Endodermal cell (in vitro differentiated cells): ENCODE measurements at regions not wholly inside any gene's neighbourhood (a gene's known extent, or its start where the extent isn't known, plus 50 kb on each side); places are given as distances from the start of the nearest gene placed in this dataset.
"Not testable (repeated sequence)": the region's sequence is repeated elsewhere in the genome, so short reads cannot be mapped to it uniquely, and the experiment has no call there.

Source experiments
- DNase-seq: peaks from one replicate; pipeline ENCODE4 v3.0.0-alpha.2; 2017
- H3K27ac ChIP-seq: 2 replicates; pipeline ENCODE4 v1.5.1; 2013; ENCODE audit warnings: mild to moderate bottlenecking, low read depth, low read length, moderate library complexity
- H3K27me3 ChIP-seq: 2 replicates; pipeline ENCODE4 v1.6.1; 2013; ENCODE audit warnings: mild to moderate bottlenecking, low read length, moderate library complexity; ENCODE audit not compliant: insufficient read depth, control insufficient read depth, poor library complexity, severe bottlenecking
- H3K36me3 ChIP-seq: 2 replicates; pipeline ENCODE4 v1.7.0; 2013; ENCODE audit warnings: mild to moderate bottlenecking, low read length, moderate library complexity; ENCODE audit not compliant: control insufficient read depth, insufficient read depth
- H3K4me1 ChIP-seq: one replicate; pipeline ENCODE4 v1.7.0; 2013; ENCODE audit warnings: low read length; ENCODE audit not compliant: control insufficient read depth, insufficient read depth
- H3K4me3 ChIP-seq: 2 replicates; pipeline ENCODE4 v1.5.1; 2013; ENCODE audit warnings: mild to moderate bottlenecking, low read length, moderate library complexity
- H3K9ac ChIP-seq: 2 replicates; pipeline ENCODE4 v1.6.1; 2013; ENCODE audit warnings: mild to moderate bottlenecking, low read length, moderate library complexity; ENCODE audit not compliant: poor library complexity, severe bottlenecking; ENCODE audit errors: extremely low read depth
- H3K9me3 ChIP-seq: 2 replicates; pipeline ENCODE4 v1.6.1; 2013; ENCODE audit warnings: mild to moderate bottlenecking, low read length, moderate library complexity; ENCODE audit not compliant: control insufficient read depth
- H3K27ac Mint-ChIP-seq: 2 replicates; pipeline ENCODE4 v1.8.0; 2020; ENCODE audit warnings: mixed read lengths
- H3K27me3 Mint-ChIP-seq: 2 replicates; pipeline ENCODE4 v1.8.0; 2021; ENCODE audit warnings: mild to moderate bottlenecking, mixed read lengths; ENCODE audit not compliant: insufficient read depth
- H3K36me3 Mint-ChIP-seq: 2 replicates; pipeline ENCODE4 v1.8.0; 2020; ENCODE audit warnings: low read depth, mixed read lengths
- H3K4me1 Mint-ChIP-seq: 2 replicates; pipeline ENCODE4 v1.8.0; 2020; ENCODE audit warnings: mixed read lengths
- H3K4me3 Mint-ChIP-seq: 2 replicates; pipeline ENCODE4 v1.8.0; 2020; ENCODE audit warnings: mild to moderate bottlenecking, moderate library complexity, mixed read lengths
- H3K9me3 Mint-ChIP-seq: 2 replicates; pipeline ENCODE4 v1.8.0; 2020; ENCODE audit warnings: mild to moderate bottlenecking, mixed read lengths
- CTCF ChIP-seq: fragments of 200-600 bp; sonication (generic); conservative IDR thresholded peaks from 2 replicates; pipeline ENCODE4 v1.5.0; 2021; ENCODE audit warnings: antibody characterized with exemption, mild to moderate bottlenecking
- WGBS, 2 experiments: methylation state at CpG; one replicate each; pipeline versions ENCODE4 v1.1.5 to v1.1.7; 2013; ENCODE audit warnings: missing lambda C conversion rate in 2 of 2, mixed read lengths in 1 of 2; ENCODE audit not compliant: insufficient coverage in 1 of 2, insufficient read length in 1 of 2; 5-methylcytosine and 5-hydroxymethylcytosine counted together

GRCh38 chr5:27093279-27093678, 54.9 kb upstream of the CDH9 start:
- no peaks in the 10 kb centered on the region for H3K27me3 Mint-ChIP-seq

GRCh38 chr5:27091858-27092257, 53.5 kb upstream of the CDH9 start:
- no peaks in the 10 kb centered on the region for H3K27me3 Mint-ChIP-seq
- WGBS, 2 experiments: 94 to 100% methylated on average over 1 of the region's 1 CpG
- Histone ChIP-seq H3K9ac (no peak overlapping the region), H3K9me3 (no peaks in the 10 kb centered on the region), H3K27me3 (no peaks in the 10 kb centered on the region), H3K27ac (no peak overlapping the region), H3K4me3 (no peak overlapping the region), H3K4me1 (no peaks in the 10 kb centered on the region), H3K36me3 (no peaks in the 10 kb centered on the region)
- no peak for TF ChIP-seq CTCF
- DNase-seq: no peak
- H3K4me1 Mint-ChIP-seq: no peaks in the 10 kb centered on the region
- no peaks in the 10 kb centered on the region for H3K9me3 Mint-ChIP-seq
- no peak overlapping the region for H3K4me3 Mint-ChIP-seq
- H3K36me3 Mint-ChIP-seq: no peaks in the 10 kb centered on the region
- H3K27ac Mint-ChIP-seq: no peak overlapping the region

More at GRCh38 chr5:27093279-27093678, 54.9 kb upstream of the CDH9 start:
- DNase-seq: no peak
- Mint-ChIP-seq H3K9me3 (no peaks in the 10 kb centered on the region), H3K36me3 (no peaks in the 10 kb centered on the region), H3K4me3 (no peak overlapping the region), H3K4me1 (no peaks in the 10 kb centered on the region), H3K27ac (no peak overlapping the region)
- Histone ChIP-seq H3K9me3 (no peaks in the 10 kb centered on the region), H3K36me3 (no peaks in the 10 kb centered on the region), H3K27ac (no peak overlapping the region), H3K9ac (no peak overlapping the region), H3K4me3 (no peak overlapping the region), H3K4me1 (no peaks in the 10 kb centered on the region), H3K27me3 (no peaks in the 10 kb centered on the region)
- no peak for TF ChIP-seq CTCF
- 100% methylated on average over 1 of the region's 2 CpGs for WGBS, 2 experiments

GRCh38 chr5:27088822-27089221, 50.4 kb upstream of the CDH9 start:
- H3K9ac ChIP-seq, H3K36me3 Mint-ChIP-seq, H3K9me3 ChIP-seq, H3K4me3 ChIP-seq, H3K27ac ChIP-seq, H3K27me3 Mint-ChIP-seq, H3K4me1 Mint-ChIP-seq, H3K4me1 ChIP-seq, H3K27me3 ChIP-seq, DNase-seq, H3K27ac Mint-ChIP-seq, H3K4me3 Mint-ChIP-seq, H3K9me3 Mint-ChIP-seq, H3K36me3 ChIP-seq: not testable (repeated sequence)
- 91% methylated on average over 4 of the region's 4 CpGs; no CpG with 5 or more reads in 1 of the 2 experiments for WGBS, 2 experiments
